SK-N-SH (cell line): ENCODE measurements at regions not wholly inside any gene's neighbourhood (a gene's known extent, or its start where the extent isn't known, plus 50 kb on each side); places are given as distances from the start of the nearest gene placed in this dataset.

Experiments used
- CTCF ChIA-PET: fragments of 300-600, 350-600 bp; formaldehyde crosslinking; extraction: SDS; loops from one replicate; lab custom pipeline; 2021; lab: Yijun Ruan, JAX
- POLR2A ChIA-PET: fragments of 350-600 bp; sonication (Branson Sonifier 250); formaldehyde crosslinking; extraction: SDS; loops from one replicate; lab custom pipeline; 2020; ENCODE audit warnings: antibody characterized with exemption, inconsistent platforms; lab: Yijun Ruan, JAX
- DNase-seq: peaks from one replicate; pipeline ENCODE4 v3.0.0; 2012
- H2AFZ ChIP-seq: fragments of 200-600 bp; sonication (generic); 2 replicates; pipeline ENCODE4 v1.8.1; 2016; ENCODE audit warnings: antibody characterized with exemption, mild to moderate bottlenecking, low read depth
- H3F3A ChIP-seq: fragments of 200-600 bp; sonication (generic); replicated peaks from 2 replicates; pipeline ENCODE3; 2016; ENCODE audit warnings: antibody characterized with exemption, mild to moderate bottlenecking; ENCODE audit not compliant: insufficient read depth
- H3K27ac ChIP-seq, 2 experiments: fragments of 200-500 bp in 1 of 2; fragments of 200-600 bp in 1 of 2; sonication (Bioruptor generic) in 1 of 2; sonication (generic), shearing (Covaris generic) in 1 of 2; 2 replicates each; pipeline versions ENCODE4 v1.5.1 to v1.6.1; 2014 to 2016; ENCODE audit warnings: low read depth in 2 of 2, inconsistent platforms in 1 of 2, low read length in 1 of 2, mild to moderate bottlenecking in 1 of 2, mixed read lengths in 1 of 2
- H3K27me3 ChIP-seq: fragments of 200-600 bp; sonication (generic), shearing (Covaris generic); 2 replicates; pipeline ENCODE4 v1.6.1; 2016; ENCODE audit warnings: mixed run types; ENCODE audit not compliant: insufficient read depth
- H3K36me3 ChIP-seq, 2 experiments: fragments of 200-500 bp in 1 of 2; fragments of 200-600 bp in 1 of 2; sonication (Bioruptor generic) in 1 of 2; sonication (generic) in 1 of 2; replicated peaks in 1 of 2; 2 replicates each; pipeline versions ENCODE3 to v1.5.1; 2014 to 2016; ENCODE audit warnings: low read length in 1 of 2, mild to moderate bottlenecking in 1 of 2; ENCODE audit not compliant: insufficient read depth in 2 of 2, control insufficient read depth in 1 of 2
- H3K4me1 ChIP-seq, 2 experiments: fragments of 200-500 bp in 1 of 2; fragments of 200-600 bp in 1 of 2; sonication (Bioruptor generic) in 1 of 2; sonication (generic), shearing (Covaris generic) in 1 of 2; 2 replicates each; pipeline versions ENCODE4 v1.5.1 to v1.6.1; 2014 to 2016; ENCODE audit warnings: low read depth in 1 of 2, low read length in 1 of 2, mixed run types in 1 of 2; ENCODE audit not compliant: insufficient read depth in 2 of 2, control insufficient read depth in 1 of 2
- H3K4me2 ChIP-seq: fragments of 200-600 bp; sonication (generic), shearing (Covaris generic); 2 replicates; pipeline ENCODE4 v1.6.1; 2017; ENCODE audit warnings: mixed run types
- H3K4me3 ChIP-seq, 2 experiments: fragments of 200-500 bp in 1 of 2; fragments of 200-600 bp in 1 of 2; sonication (Bioruptor generic) in 1 of 2; sonication (generic), shearing (Covaris generic) in 1 of 2; 2 replicates each; pipeline versions ENCODE4 v1.5.1 to v1.8.1; 2014 to 2016; ENCODE audit warnings: low read depth in 2 of 2, inconsistent platforms in 1 of 2, low read length in 1 of 2, mild to moderate bottlenecking in 1 of 2, mixed read lengths in 1 of 2, moderate library complexity in 1 of 2
- H3K79me2 ChIP-seq: fragments of 200-600 bp; sonication (generic); 2 replicates; pipeline ENCODE4 v1.8.1; 2017; ENCODE audit warnings: mild to moderate bottlenecking; ENCODE audit not compliant: insufficient read depth
- H3K9ac ChIP-seq: fragments of 200-600 bp; sonication (generic); 2 replicates; pipeline ENCODE4 v1.6.1; 2017; ENCODE audit warnings: mixed run types
- H3K9me2 ChIP-seq: fragments of 200-600 bp; sonication (generic); 2 replicates; pipeline ENCODE4 v1.6.1; 2017; ENCODE audit warnings: mixed run types
- H3K9me3 ChIP-seq: fragments of 200-600 bp; sonication (generic); 2 replicates; pipeline ENCODE4 v1.6.1; 2017; ENCODE audit warnings: mixed run types, mild to moderate bottlenecking, moderate library complexity
- H4K20me1 ChIP-seq: fragments of 200-600 bp; sonication (generic); 2 replicates; pipeline ENCODE4 v1.6.1; 2017; ENCODE audit warnings: mild to moderate bottlenecking, mixed run types; ENCODE audit not compliant: insufficient read depth
- FOXJ3 ChIP-seq: sonication (generic); formaldehyde crosslinking; IDR thresholded peaks from 2 replicates; pipeline ENCODE4 v1.5.1; 2020; ENCODE audit warnings: mild to moderate bottlenecking, missing genetic modification reagents
- FOXM1 ChIP-seq: IDR thresholded peaks from 2 replicates; pipeline ENCODE4 v1.4.0; 2012; ENCODE audit warnings: low read depth, mild to moderate bottlenecking
- GABPA ChIP-seq: IDR thresholded peaks from 2 replicates; pipeline ENCODE4 v1.4.0; 2012; ENCODE audit warnings: low read depth, mild to moderate bottlenecking
- GATA2 ChIP-seq: sonication (generic); formaldehyde crosslinking; IDR thresholded peaks from 2 replicates; pipeline ENCODE4 v1.5.0; 2020; ENCODE audit warnings: mild to moderate bottlenecking, missing genetic modification reagents
- JUND ChIP-seq: IDR thresholded peaks from 2 replicates; pipeline ENCODE4 v1.4.0; 2012
- MEF2A ChIP-seq: IDR thresholded peaks from 2 replicates; pipeline ENCODE4 v1.4.0; 2012; ENCODE audit warnings: low read depth, borderline replicate concordance
- NFIC ChIP-seq: IDR thresholded peaks from 2 replicates; pipeline ENCODE4 v1.4.0; 2012; ENCODE audit warnings: borderline replicate concordance
- RAD21 ChIP-seq: IDR thresholded peaks from 2 replicates; pipeline ENCODE4 v1.6.1; 2012; ENCODE audit warnings: mild to moderate bottlenecking, low read length
- RXRA ChIP-seq: IDR thresholded peaks from 2 replicates; pipeline ENCODE4 v1.4.0; 2012; ENCODE audit warnings: low read depth, mild to moderate bottlenecking, borderline replicate concordance
- SIN3A ChIP-seq: IDR thresholded peaks from 2 replicates; pipeline ENCODE4 v1.6.1; 2012; ENCODE audit warnings: low read depth, mild to moderate bottlenecking, low read length, moderate library complexity, borderline replicate concordance
- SMC3 ChIP-seq: IDR thresholded peaks from 2 replicates; pipeline ENCODE4 v1.6.1; 2012; ENCODE audit warnings: low read depth, low read length, improper control_type of control experiment
- TAF1 ChIP-seq: IDR thresholded peaks from 2 replicates; pipeline ENCODE4 v1.6.1; 2012; ENCODE audit warnings: low read depth, mild to moderate bottlenecking, low read length, moderate library complexity, borderline replicate concordance
- TCF12 ChIP-seq: IDR thresholded peaks from 2 replicates; pipeline ENCODE4 v1.4.0; 2012
- YY1 ChIP-seq: IDR thresholded peaks from 2 replicates; pipeline ENCODE4 v1.4.0; 2012; ENCODE audit warnings: low read depth, mild to moderate bottlenecking
- WGBS: methylation state at CpG from one replicate; pipeline ENCODE4 v1.1.6; 2017; ENCODE audit warnings: low lambda C conversion rate; 5-methylcytosine and 5-hydroxymethylcytosine counted together
- TF ChIP-seq, protein P1 (sequence below): IDR thresholded peaks from 2 replicates; pipeline ENCODE4 v1.4.0; 2012; ENCODE audit warnings: low read depth, borderline replicate concordance
- TF ChIP-seq, protein P2 (sequence below): IDR thresholded peaks from 2 replicates; pipeline ENCODE4 v1.4.0; 2012; ENCODE audit warnings: low read depth
- TF ChIP-seq, protein P3 (sequence below): fragments of 200-600 bp; sonication (generic); IDR thresholded peaks from 2 replicates; pipeline ENCODE4 v1.6.1; 2017; ENCODE audit warnings: antibody characterized with exemption, mild to moderate bottlenecking, moderate library complexity
- TF ChIP-seq, protein P4 (sequence below): IDR thresholded peaks from 2 replicates; pipeline ENCODE4 v1.4.0; 2012; ENCODE audit warnings: low read depth, borderline replicate concordance

DNA sequence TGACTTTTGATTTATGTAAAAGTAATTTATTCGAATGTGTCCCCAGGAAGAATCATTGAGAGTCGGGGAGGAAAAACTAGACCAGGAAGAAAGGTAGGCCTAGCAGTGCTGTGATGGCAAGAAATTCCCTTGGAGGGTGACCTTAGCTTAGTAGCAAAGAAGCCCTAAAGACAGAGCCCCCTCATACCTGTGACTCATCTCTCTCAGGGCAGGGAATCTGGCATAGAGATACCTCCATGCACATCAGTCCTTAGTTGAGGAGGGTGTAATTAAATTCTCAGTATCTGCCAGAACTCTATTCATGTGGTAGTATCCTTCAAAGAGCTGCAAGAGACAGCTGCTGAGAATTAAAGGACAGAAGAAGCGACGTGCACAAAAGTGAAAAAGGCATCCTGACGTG lies 360.3 kb downstream of the FBXO15 start:
- no peak overlapping the region for H3K4me2 ChIP-seq
- no peaks in the 10 kb centered on the region for H4K20me1 ChIP-seq
- no peak overlapping the region for H3K4me3 ChIP-seq
- TF ChIP-seq, protein P1, sequence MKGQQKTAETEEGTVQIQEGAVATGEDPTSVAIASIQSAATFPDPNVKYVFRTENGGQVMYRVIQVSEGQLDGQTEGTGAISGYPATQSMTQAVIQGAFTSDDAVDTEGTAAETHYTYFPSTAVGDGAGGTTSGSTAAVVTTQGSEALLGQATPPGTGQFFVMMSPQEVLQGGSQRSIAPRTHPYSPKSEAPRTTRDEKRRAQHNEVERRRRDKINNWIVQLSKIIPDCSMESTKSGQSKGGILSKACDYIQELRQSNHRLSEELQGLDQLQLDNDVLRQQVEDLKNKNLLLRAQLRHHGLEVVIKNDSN, result no peak
- H3K27me3 ChIP-seq, result peaks cover 25% of the 10 kb centered on the region
- CTCF ChIA-PET, result no interaction called here
- 8% methylated on average over 5 of the region's 5 CpGs for WGBS
- no peak overlapping the region for H3K9ac ChIP-seq
- H3K79me2 ChIP-seq, result no peaks in the 10 kb centered on the region
- no peaks in the 10 kb centered on the region for H3K9me2 ChIP-seq
- H3K9me3 ChIP-seq, result no peaks in the 10 kb centered on the region
- H3F3A ChIP-seq, result no peaks in the 10 kb centered on the region
- no peak overlapping the region for H2AFZ ChIP-seq
- H3K27ac ChIP-seq, result no peak overlapping the region
- H3K36me3 ChIP-seq, result no peaks in the 10 kb centered on the region
- POLR2A ChIA-PET, result no interaction called here
- no peak for DNase-seq
- no peaks in the 10 kb centered on the region for H3K4me1 ChIP-seq

DNA sequence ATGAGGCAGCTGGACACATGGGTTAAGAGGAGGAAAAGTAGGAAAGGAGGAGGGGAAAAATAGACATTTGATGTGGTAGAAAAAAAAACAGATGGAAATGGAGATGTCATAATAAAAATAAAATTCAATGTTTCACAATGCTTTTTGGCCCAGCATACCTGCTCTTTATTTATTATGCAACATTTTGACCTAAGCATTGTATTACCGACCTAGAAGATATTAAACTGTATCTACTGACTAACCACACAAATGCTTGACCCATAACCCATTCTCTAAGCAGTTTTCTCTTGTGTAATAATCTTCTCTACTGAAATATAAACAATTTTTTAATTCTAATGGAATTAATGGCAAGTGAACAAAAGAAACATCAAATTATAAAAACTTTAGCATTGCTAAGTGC lies 362.3 kb downstream of the FBXO15 start:
- Histone ChIP-seq H3K4me1 (no peaks in the 10 kb centered on the region), H3K9ac (no peak overlapping the region), H3F3A (no peaks in the 10 kb centered on the region), H3K27me3 (peaks cover 27% of the 10 kb centered on the region), H3K9me2 (no peaks in the 10 kb centered on the region), H3K4me3 (no peak overlapping the region), H3K79me2 (no peaks in the 10 kb centered on the region), H2AFZ (no peak overlapping the region), H4K20me1 (no peaks in the 10 kb centered on the region), H3K27ac (no peak overlapping the region), H3K36me3 (no peaks in the 10 kb centered on the region), H3K4me2 (no peak overlapping the region), H3K9me3 (no peaks in the 10 kb centered on the region)
- WGBS, result 3% methylated on average over 1 of the region's 1 CpG
- no peak for DNase-seq
- CTCF ChIA-PET, result no interaction called here
- TF ChIP-seq TCF12 (no peak), RXRA (no peak), NFIC (no peak), RAD21 (no peak), JUND (no peak), SIN3A (no peak), GABPA (no peak), FOXM1 (no peak)
- TF ChIP-seq, protein P2, sequence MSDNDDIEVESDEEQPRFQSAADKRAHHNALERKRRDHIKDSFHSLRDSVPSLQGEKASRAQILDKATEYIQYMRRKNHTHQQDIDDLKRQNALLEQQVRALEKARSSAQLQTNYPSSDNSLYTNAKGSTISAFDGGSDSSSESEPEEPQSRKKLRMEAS, result no peak
- POLR2A ChIA-PET, result no interaction called here

DNA sequence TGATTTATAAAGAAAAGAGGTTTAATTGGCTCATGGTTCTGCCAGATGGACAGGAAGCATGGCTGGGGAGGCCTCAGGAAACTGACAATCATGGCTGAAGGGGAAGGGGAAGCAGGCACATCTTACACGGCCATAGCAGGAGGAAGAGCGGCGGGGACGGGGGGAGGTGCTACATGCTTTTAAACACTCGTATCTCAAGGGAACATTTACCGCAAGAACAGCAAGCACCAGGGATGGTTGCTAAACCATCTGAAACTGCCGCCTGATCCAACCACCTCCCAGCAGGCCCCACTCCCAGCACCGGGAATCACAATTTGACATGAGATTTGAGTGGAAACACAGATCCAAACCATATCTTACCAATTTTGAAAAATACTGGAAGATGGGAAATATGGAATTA lies 362.8 kb downstream of the FBXO15 start:
- Histone ChIP-seq H2AFZ (no peak overlapping the region), H4K20me1 (no peaks in the 10 kb centered on the region), H3K9me3 (no peaks in the 10 kb centered on the region), H3F3A (no peaks in the 10 kb centered on the region), H3K27me3 (peaks cover 27% of the 10 kb centered on the region), H3K36me3 (no peaks in the 10 kb centered on the region), H3K4me2 (no peak overlapping the region), H3K79me2 (no peaks in the 10 kb centered on the region), H3K27ac (no peak overlapping the region), H3K9me2 (no peaks in the 10 kb centered on the region), H3K9ac (no peak overlapping the region), H3K4me3 (no peak overlapping the region), H3K4me1 (no peaks in the 10 kb centered on the region)
- ChIA-PET POLR2A (no interaction called here), CTCF (no interaction called here)
- WGBS, result 22% methylated on average over 8 of the region's 8 CpGs
- no peak for DNase-seq
- TF ChIP-seq TAF1, result no peak
- no peak for TF ChIP-seq GATA2
- TF ChIP-seq, protein P3, sequence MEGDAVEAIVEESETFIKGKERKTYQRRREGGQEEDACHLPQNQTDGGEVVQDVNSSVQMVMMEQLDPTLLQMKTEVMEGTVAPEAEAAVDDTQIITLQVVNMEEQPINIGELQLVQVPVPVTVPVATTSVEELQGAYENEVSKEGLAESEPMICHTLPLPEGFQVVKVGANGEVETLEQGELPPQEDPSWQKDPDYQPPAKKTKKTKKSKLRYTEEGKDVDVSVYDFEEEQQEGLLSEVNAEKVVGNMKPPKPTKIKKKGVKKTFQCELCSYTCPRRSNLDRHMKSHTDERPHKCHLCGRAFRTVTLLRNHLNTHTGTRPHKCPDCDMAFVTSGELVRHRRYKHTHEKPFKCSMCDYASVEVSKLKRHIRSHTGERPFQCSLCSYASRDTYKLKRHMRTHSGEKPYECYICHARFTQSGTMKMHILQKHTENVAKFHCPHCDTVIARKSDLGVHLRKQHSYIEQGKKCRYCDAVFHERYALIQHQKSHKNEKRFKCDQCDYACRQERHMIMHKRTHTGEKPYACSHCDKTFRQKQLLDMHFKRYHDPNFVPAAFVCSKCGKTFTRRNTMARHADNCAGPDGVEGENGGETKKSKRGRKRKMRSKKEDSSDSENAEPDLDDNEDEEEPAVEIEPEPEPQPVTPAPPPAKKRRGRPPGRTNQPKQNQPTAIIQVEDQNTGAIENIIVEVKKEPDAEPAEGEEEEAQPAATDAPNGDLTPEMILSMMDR, result no peak
- TF ChIP-seq YY1, result no peak
- TF ChIP-seq FOXJ3, result no peak
- no peak for TF ChIP-seq TCF12
- TF ChIP-seq SMC3, result no peak
- no peak for TF ChIP-seq RXRA
- no peak for TF ChIP-seq SIN3A
- TF ChIP-seq FOXM1, result no peak
- TF ChIP-seq, protein P4, sequence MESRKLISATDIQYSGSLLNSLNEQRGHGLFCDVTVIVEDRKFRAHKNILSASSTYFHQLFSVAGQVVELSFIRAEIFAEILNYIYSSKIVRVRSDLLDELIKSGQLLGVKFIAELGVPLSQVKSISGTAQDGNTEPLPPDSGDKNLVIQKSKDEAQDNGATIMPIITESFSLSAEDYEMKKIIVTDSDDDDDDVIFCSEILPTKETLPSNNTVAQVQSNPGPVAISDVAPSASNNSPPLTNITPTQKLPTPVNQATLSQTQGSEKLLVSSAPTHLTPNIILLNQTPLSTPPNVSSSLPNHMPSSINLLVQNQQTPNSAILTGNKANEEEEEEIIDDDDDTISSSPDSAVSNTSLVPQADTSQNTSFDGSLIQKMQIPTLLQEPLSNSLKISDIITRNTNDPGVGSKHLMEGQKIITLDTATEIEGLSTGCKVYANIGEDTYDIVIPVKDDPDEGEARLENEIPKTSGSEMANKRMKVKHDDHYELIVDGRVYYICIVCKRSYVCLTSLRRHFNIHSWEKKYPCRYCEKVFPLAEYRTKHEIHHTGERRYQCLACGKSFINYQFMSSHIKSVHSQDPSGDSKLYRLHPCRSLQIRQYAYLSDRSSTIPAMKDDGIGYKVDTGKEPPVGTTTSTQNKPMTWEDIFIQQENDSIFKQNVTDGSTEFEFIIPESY, result no peak
- no peak for TF ChIP-seq MEF2A
